ENCODE measurements at regions not wholly inside any gene's neighbourhood (a gene's known extent, or its start where the extent isn't known, plus 50 kb on each side); places are given as distances from the start of the nearest gene placed in this dataset.

GRCh38 chr20:19932170-19932667 is 84.9 kb upstream of the NAA20 start:
- no peak for TF ChIP-seq GATA2 (IDR thresholded peaks at IDR 0.05; ENCODE audit: low read depth, low read length)
- TF ChIP-seq GATA3 (IDR thresholded peaks at IDR 0.05; ENCODE audit: low read depth, low read length): no peak

Data from SH-SY5Y (cell line).